ENCODE measurements at regions not wholly inside any gene's neighbourhood (a gene's known extent, or its start where the extent isn't known, plus 50 kb on each side); places are given as distances from the start of the nearest gene placed in this dataset.

DNA sequence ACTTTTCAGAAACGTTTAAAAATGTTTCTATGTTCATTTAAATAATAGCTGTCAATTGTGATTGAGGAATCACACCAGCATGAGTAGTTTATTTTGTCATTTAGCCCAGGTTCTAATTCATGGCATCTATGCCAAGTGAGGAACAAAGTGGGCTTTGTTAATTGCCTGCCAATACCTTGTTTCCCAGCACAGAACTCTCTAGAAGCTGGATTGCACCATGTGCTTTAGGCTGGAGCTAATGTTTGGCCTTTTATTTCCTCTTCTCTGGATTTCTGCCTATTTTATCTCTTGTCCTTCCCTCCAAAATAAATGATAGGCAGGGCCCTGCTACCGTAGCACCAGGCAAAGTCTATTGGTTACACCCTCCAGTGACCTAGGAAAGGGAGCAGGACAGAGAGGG, 109.9 kb upstream of the ITGB1 start:
- ChIA-PET CTCF (no interaction called here), POLR2A (ENCODE audit: low non-redundant PET) (no interaction called here)
- Histone ChIP-seq H3K36me3 (ENCODE audit: insufficient read depth, low read length, poor library complexity, severe bottlenecking) (no peaks in the 10 kb centered on the region), H3K4me1 (ENCODE audit: insufficient read depth, low read length, poor library complexity, severe bottlenecking) (no peaks in the 10 kb centered on the region), H3K27me3 (replicated peaks; ENCODE audit: insufficient read depth, low read depth, low read length, poor library complexity) (no peaks in the 10 kb centered on the region), H3K9me3 (ENCODE audit: low read depth, low read length, poor library complexity, severe bottlenecking) (no peaks in the 10 kb centered on the region), H3K27ac (ENCODE audit: low read depth, low read length, poor library complexity, severe bottlenecking) (no peak overlapping the region), H3K4me3 (ENCODE audit: low read depth, low read length, poor library complexity, severe bottlenecking) (no peak overlapping the region)
- TF ChIP-seq, protein P1, sequence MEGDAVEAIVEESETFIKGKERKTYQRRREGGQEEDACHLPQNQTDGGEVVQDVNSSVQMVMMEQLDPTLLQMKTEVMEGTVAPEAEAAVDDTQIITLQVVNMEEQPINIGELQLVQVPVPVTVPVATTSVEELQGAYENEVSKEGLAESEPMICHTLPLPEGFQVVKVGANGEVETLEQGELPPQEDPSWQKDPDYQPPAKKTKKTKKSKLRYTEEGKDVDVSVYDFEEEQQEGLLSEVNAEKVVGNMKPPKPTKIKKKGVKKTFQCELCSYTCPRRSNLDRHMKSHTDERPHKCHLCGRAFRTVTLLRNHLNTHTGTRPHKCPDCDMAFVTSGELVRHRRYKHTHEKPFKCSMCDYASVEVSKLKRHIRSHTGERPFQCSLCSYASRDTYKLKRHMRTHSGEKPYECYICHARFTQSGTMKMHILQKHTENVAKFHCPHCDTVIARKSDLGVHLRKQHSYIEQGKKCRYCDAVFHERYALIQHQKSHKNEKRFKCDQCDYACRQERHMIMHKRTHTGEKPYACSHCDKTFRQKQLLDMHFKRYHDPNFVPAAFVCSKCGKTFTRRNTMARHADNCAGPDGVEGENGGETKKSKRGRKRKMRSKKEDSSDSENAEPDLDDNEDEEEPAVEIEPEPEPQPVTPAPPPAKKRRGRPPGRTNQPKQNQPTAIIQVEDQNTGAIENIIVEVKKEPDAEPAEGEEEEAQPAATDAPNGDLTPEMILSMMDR (conservative IDR thresholded peaks at IDR 0.05; ENCODE audit: low read depth, low read length): no peak
- TF ChIP-seq EZH2 (IDR thresholded peaks at IDR 0.05; ENCODE audit: borderline replicate concordance, low read depth, low read length, poor library complexity, severe bottlenecking): no peak
- no peak for DNase-seq (ENCODE audit: low spot score)
- no TSS peak for BruUV-seq (replicated peaks)
- intact Hi-C loops (cut with micrococcal nuclease; ENCODE audit: unreplicated experiment): no loop called here

DNA sequence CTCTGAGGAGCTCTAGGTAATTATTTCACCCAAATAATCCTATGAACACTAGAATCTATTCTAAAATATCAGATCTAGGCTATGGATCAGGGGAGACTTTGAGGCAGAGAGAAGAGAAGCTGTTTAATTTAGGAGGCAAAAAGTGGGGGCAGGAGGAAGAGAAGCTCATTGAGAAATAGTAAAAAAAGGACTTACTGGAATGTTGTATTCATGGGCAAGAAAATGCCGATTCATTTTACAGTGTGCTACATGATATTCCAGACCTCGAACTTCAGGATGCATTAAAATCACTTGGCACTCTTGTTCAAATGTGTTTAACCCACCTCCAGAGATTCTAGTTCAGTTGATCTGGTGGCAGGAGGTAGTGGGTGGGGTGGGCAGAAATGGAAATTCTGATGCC, 109.5 kb upstream of the ITGB1 start:
- TF ChIP-seq, protein P1 (conservative IDR thresholded peaks at IDR 0.05; ENCODE audit: low read depth, low read length): no peak
- TF ChIP-seq EZH2 (IDR thresholded peaks at IDR 0.05; ENCODE audit: borderline replicate concordance, low read depth, low read length, poor library complexity, severe bottlenecking): no peak
- CTCF ChIA-PET: no interaction called here
- Histone ChIP-seq H3K4me3 (ENCODE audit: low read depth, low read length, poor library complexity, severe bottlenecking) (no peak overlapping the region), H3K4me1 (ENCODE audit: insufficient read depth, low read length, poor library complexity, severe bottlenecking) (no peaks in the 10 kb centered on the region), H3K9me3 (ENCODE audit: low read depth, low read length, poor library complexity, severe bottlenecking) (no peaks in the 10 kb centered on the region), H3K36me3 (ENCODE audit: insufficient read depth, low read length, poor library complexity, severe bottlenecking) (no peaks in the 10 kb centered on the region), H3K27ac (ENCODE audit: low read depth, low read length, poor library complexity, severe bottlenecking) (no peak overlapping the region), H3K27me3 (replicated peaks; ENCODE audit: insufficient read depth, low read depth, low read length, poor library complexity) (no peaks in the 10 kb centered on the region)
- intact Hi-C loops (cut with micrococcal nuclease; ENCODE audit: unreplicated experiment): no loop called here
- no peak for DNase-seq (ENCODE audit: low spot score)
- no TSS peak for BruUV-seq (replicated peaks)
- POLR2A ChIA-PET (ENCODE audit: low non-redundant PET): no interaction called here

DNA sequence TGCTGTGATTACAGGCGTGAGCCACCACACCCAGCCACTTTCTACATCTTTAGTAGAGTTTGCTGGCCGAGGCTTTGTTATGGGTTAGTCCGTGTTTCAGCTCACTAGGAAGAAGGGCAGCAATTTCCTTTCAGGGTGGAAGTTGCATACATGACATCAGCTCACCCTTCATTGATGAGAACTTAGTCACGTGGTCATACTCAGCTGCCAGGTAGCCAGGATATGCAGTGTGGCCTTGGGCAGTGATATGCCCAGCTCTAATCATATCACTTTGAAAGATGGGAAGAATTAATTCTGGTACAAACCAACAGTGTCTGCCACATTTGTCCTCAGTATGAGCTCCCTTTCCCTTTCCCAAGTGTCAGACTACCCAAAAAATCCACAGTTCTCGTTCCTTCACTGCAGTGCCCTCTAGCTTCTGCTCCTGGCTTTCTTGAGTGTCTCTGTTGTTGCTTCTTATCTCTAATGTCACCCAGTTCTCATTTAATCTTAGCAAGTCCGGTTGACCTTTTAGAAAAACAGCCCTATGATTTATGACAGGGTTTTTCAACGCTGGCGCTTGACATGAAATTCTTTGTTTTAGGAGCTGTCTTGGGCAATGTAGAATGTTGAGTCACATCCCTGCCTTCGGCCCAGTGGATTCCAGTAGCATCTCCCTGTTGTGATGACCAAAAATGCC, 108.7 kb upstream of the ITGB1 start:
- CTCF ChIA-PET: no interaction called here
- Histone ChIP-seq H3K27me3 (replicated peaks; ENCODE audit: insufficient read depth, low read depth, low read length, poor library complexity) (no peaks in the 10 kb centered on the region), H3K4me3 (ENCODE audit: low read depth, low read length, poor library complexity, severe bottlenecking) (no peak overlapping the region), H3K36me3 (ENCODE audit: insufficient read depth, low read length, poor library complexity, severe bottlenecking) (no peaks in the 10 kb centered on the region), H3K9me3 (ENCODE audit: low read depth, low read length, poor library complexity, severe bottlenecking) (no peaks in the 10 kb centered on the region), H3K4me1 (ENCODE audit: insufficient read depth, low read length, poor library complexity, severe bottlenecking) (no peaks in the 10 kb centered on the region), H3K27ac (ENCODE audit: low read depth, low read length, poor library complexity, severe bottlenecking) (no peak overlapping the region)
- POLR2A ChIA-PET (ENCODE audit: low non-redundant PET): no interaction called here
- intact Hi-C loops (cut with micrococcal nuclease; ENCODE audit: unreplicated experiment): no loop called here
- no peak for DNase-seq (ENCODE audit: low spot score)
- TF ChIP-seq, protein P1 (conservative IDR thresholded peaks at IDR 0.05; ENCODE audit: low read depth, low read length): peak; percentile 38
- no peak for TF ChIP-seq EZH2 (IDR thresholded peaks at IDR 0.05; ENCODE audit: borderline replicate concordance, low read depth, low read length, poor library complexity, severe bottlenecking)
- no TSS peak for BruUV-seq (replicated peaks)
